DND-41 (cell line): ENCODE measurements at regions not wholly inside any gene's neighbourhood (a gene's known extent, or its start where the extent isn't known, plus 50 kb on each side); places are given as distances from the start of the nearest gene placed in this dataset.

Source experiments
- EZH2 ChIP-seq: IDR thresholded peaks from 3 replicates; pipeline ENCODE4 v1.6.1; 2012; ENCODE audit warnings: borderline replicate concordance, low read depth, mild to moderate bottlenecking, moderate library complexity, low read length, inconsistent platforms; ENCODE audit not compliant: severe bottlenecking
- TF ChIP-seq, protein P1 (sequence below): IDR thresholded peaks from 2 replicates; pipeline ENCODE4 v1.5.1; 2012; ENCODE audit warnings: borderline replicate concordance, low read length, moderate library complexity, mild to moderate bottlenecking; ENCODE audit not compliant: poor library complexity, severe bottlenecking; ENCODE audit errors: extremely low read depth

DNA sequence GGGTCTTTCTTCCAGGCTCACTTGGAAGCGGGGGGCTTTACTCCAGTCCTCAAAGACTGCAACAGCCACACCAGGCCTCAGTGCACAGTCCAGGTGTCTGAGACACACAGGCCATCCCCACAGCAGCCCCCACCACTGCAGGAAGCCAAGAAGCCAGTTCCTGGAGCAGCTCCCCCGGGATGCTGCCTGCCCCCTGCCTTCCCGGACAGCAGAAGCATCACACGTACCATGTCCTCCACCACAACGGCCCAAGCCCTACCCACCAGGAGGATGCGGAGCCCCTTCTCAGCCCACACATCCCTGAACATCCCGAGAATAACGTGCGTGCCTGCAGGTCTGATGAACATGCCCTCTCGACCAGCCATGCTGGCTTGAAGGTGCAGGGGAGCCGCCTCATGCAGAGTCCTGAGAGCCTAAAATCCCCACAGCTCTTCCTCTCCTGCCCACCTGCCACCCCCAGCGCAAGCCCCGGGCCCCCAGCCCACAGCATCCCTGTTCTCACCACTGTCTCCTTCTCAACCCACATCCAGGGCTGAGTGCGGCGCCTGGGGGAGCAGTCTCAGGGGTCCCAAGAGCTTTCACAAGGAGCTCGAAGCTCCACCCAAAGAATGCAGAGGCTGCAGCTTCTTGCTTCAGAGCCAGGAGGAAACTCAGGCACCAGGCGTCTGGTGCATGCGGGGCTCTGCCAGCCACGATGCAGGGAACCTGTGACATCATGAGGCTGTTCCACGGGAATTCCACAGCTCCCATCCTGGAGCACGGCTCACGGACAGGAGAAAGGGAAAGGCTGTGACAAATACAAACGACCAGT is 209.6 kb downstream of the BRD1 start:
- TF ChIP-seq, protein P1, sequence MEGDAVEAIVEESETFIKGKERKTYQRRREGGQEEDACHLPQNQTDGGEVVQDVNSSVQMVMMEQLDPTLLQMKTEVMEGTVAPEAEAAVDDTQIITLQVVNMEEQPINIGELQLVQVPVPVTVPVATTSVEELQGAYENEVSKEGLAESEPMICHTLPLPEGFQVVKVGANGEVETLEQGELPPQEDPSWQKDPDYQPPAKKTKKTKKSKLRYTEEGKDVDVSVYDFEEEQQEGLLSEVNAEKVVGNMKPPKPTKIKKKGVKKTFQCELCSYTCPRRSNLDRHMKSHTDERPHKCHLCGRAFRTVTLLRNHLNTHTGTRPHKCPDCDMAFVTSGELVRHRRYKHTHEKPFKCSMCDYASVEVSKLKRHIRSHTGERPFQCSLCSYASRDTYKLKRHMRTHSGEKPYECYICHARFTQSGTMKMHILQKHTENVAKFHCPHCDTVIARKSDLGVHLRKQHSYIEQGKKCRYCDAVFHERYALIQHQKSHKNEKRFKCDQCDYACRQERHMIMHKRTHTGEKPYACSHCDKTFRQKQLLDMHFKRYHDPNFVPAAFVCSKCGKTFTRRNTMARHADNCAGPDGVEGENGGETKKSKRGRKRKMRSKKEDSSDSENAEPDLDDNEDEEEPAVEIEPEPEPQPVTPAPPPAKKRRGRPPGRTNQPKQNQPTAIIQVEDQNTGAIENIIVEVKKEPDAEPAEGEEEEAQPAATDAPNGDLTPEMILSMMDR, result no peak
- no peak for TF ChIP-seq EZH2
